ENCODE measurements at regions not wholly inside any gene's neighbourhood (a gene's known extent, or its start where the extent isn't known, plus 50 kb on each side); places are given as distances from the start of the nearest gene placed in this dataset.

DNA sequence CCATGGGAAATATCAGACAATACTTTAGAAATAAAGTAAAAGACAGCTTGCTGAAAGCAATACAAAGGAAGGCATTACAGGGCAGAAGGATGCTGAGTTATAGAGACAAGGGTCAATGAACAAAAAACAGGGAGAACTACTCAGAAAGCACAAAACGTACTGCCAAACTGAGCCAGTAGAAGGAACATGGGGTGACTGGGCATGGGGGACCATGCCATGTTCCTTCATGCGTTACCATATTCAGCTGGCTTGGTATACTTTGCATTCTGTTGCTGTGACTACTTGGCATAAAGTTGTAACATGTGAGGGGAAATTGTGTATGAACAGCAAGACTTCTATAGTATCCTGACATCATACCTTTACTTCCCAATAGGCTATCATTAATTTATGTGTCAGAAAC lies 358.6 kb upstream of the LYPLAL1 start:
- ATAC-seq (no peak), DNase-seq (ENCODE audit: low read depth in 1 of 2, low spot score in 1 of 2) (no peak), FAIRE-seq (no peak)
- H3K9me3 ChIP-seq: no peaks in the 10 kb centered on the region
- no peak overlapping the region for H3K27ac ChIP-seq
- TF ChIP-seq KDM1A (IDR thresholded peaks at IDR 0.05; ENCODE audit: low read depth): no peak
- no peak for TF ChIP-seq NR3C1 (IDR thresholded peaks at IDR 0.05)
- no peak for TF ChIP-seq ZNF302 (CRISPR knock-in tag; IDR thresholded peaks at IDR 0.05)
- no peak for TF ChIP-seq TFCP2L1 (CRISPR knock-in tag; IDR thresholded peaks at IDR 0.05)
- TF ChIP-seq FOXS1 (CRISPR knock-in tag; IDR thresholded peaks at IDR 0.05): no peak
- TF ChIP-seq MAFK (IDR thresholded peaks at IDR 0.05; ENCODE audit: partially characterized antibody): no peak
- TF ChIP-seq, protein P1, sequence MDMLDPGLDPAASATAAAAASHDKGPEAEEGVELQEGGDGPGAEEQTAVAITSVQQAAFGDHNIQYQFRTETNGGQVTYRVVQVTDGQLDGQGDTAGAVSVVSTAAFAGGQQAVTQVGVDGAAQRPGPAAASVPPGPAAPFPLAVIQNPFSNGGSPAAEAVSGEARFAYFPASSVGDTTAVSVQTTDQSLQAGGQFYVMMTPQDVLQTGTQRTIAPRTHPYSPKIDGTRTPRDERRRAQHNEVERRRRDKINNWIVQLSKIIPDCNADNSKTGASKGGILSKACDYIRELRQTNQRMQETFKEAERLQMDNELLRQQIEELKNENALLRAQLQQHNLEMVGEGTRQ (IDR thresholded peaks at IDR 0.05): no peak
- TF ChIP-seq ZC3H11A (IDR thresholded peaks at IDR 0.05): no peak
- H3K4me2 ChIP-seq: no peak overlapping the region
- ChIA-PET POLR2A (no interaction called here), CTCF (interaction anchor here (0.6 kb wide), 1 partner anchor 478 kb away, joined by 3 read pairs; no protein-coding TSS in a partner anchor)
- no peak overlapping the region for H3K4me3 ChIP-seq
- 74% methylated on average over 2 of the region's 2 CpGs for WGBS (ENCODE audit: missing lambda C conversion rate)
- peaks cover 11% of the 10 kb centered on the region; the same call in 1 of the 3 replicates for H3K4me1 ChIP-seq

- CTCF ChIA-PET: no interaction called here
- no peak overlapping the region for H3K4me2 ChIP-seq
- no peak for TF ChIP-seq EP300 (IDR thresholded peaks at IDR 0.05)
- no peak for TF ChIP-seq KDM1A (IDR thresholded peaks at IDR 0.05; ENCODE audit: low read depth)
- no peak for TF ChIP-seq POLR2A (IDR thresholded peaks at IDR 0.05; ENCODE audit: low read length)
- 85% methylated on average over 4 of the region's 4 CpGs for WGBS (ENCODE audit: missing lambda C conversion rate)
- DNase-seq (ENCODE audit: low read depth in 1 of 2, low spot score in 1 of 2) (no peak), FAIRE-seq (no peak), ATAC-seq (no peak)
- H3K27ac ChIP-seq: peak overlapping the region; percentile 12 to 71; a peak in 4 of 6 replicates
- H3K4me1 ChIP-seq: peaks cover 10% of the 10 kb centered on the region; the same call in 1 of the 3 replicates
- no peak overlapping the region for H3K4me3 ChIP-seq
- H3K9me3 ChIP-seq: no peaks in the 10 kb centered on the region
- POLR2A ChIA-PET: no interaction called here
These were observed 356.6 kb upstream of the LYPLAL1 start for GRCh38 chr1:218817071-218817470.

DNA sequence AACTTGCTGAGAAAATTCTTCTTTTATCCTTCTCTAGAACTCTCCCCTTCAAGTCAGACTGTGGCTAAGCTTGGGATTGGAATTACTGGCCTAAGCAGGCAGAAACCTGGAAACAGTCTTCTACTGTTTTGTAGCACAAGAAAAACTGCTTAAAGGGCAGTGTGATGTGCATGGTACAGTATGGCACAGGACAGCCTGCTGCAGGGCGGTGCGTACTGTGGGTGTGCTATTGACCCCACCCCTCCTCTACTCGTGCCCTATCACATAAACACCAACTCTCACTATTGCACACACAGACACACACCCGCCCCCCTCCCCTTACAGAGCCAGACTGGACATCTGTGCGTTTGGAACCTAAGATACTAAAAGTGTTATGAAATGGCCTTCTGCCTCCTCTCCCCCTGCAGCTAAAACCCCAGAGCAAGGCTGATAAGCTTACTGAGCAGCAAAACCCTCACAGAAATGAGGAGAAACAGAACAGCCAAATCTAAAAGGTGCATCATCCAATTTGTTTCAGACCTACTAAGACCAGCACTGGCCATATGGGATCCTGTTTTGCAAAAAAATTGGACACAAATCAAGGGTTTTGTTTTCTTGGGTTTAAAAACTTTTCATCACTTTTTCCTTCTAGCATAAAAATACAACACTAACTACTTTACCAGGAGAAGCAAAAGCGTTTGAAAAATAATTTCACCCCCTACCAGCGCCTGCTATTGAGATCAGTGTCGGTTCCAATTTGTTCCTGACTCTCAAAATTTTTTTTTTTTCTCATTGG lies 355.8 kb upstream of the LYPLAL1 start:
- no peak for TF ChIP-seq GATA3 (IDR thresholded peaks at IDR 0.05; ENCODE audit: borderline replicate concordance)
- DNase-seq (ENCODE audit: low read depth in 1 of 2, low spot score in 1 of 2) (no peak), ATAC-seq (peak in 1 of 2 experiments; percentile 59; a peak in 3 of 6 replicates), FAIRE-seq (no peak)
- Histone ChIP-seq H3K4me3 (no peak overlapping the region), H3K4me1 (peaks cover 14% of the 10 kb centered on the region), H3K4me2 (no peak overlapping the region), H3K27ac (peak overlapping the region; percentile 12 to 71; a peak in 4 of 6 replicates), H3K9me3 (no peaks in the 10 kb centered on the region)
- CTCF ChIA-PET: interaction anchor here (0.6 kb wide), 1 partner anchor 15 kb away, joined by 3 read pairs; no protein-coding TSS in a partner anchor
- 77% methylated on average over 8 of the region's 8 CpGs for WGBS (ENCODE audit: missing lambda C conversion rate)
- POLR2A ChIA-PET: no interaction called here

- WGBS (ENCODE audit: missing lambda C conversion rate): 31% methylated on average over 4 of the region's 4 CpGs
- H3K27ac ChIP-seq: peak overlapping the region; percentile 74 to 83
- H3K4me2 ChIP-seq: peak overlapping the region; percentile 34
- TF ChIP-seq, protein P1 (IDR thresholded peaks at IDR 0.05): no peak
- no peak for TF ChIP-seq SREBF2 (IDR thresholded peaks at IDR 0.05)
- TF ChIP-seq RNF2 (IDR thresholded peaks at IDR 0.05; ENCODE audit: borderline replicate concordance, low read depth): no peak
- TF ChIP-seq NR3C1 (IDR thresholded peaks at IDR 0.05): no peak
- TF ChIP-seq NFE2L2 (conservative IDR thresholded peaks at IDR 0.05; ENCODE audit: low read length): no peak
- no peak for TF ChIP-seq HDAC2 (IDR thresholded peaks at IDR 0.05)
- TF ChIP-seq FOSL2 (IDR thresholded peaks at IDR 0.05): peak; percentile 65
- peak; percentile 66; the same call in 1 of the 2 replicates for TF ChIP-seq FOSL2 (CRISPR knock-in tag; IDR thresholded peaks at IDR 0.05)
- TF ChIP-seq EHMT2 (IDR thresholded peaks at IDR 0.05; ENCODE audit: low read depth): no peak
- peak in 1 of 2 experiments; percentile 60; a peak in 3 of 5 replicates for TF ChIP-seq RAD21 (conservative IDR thresholded peaks at IDR 0.05 in 1 of 2, IDR thresholded peaks at IDR 0.05 in 1 of 2)
- TF ChIP-seq ESRRA (IDR thresholded peaks at IDR 0.05; ENCODE audit: borderline replicate concordance, low read length): no peak
- peak; percentile 32 to 53; a peak in 3 of 5 replicates for TF ChIP-seq JUN (IDR thresholded peaks at IDR 0.05)
- TF ChIP-seq HOXB13 (CRISPR knock-in tag; IDR thresholded peaks at IDR 0.05; ENCODE audit: low read depth): no peak
- TF ChIP-seq, protein P2, sequence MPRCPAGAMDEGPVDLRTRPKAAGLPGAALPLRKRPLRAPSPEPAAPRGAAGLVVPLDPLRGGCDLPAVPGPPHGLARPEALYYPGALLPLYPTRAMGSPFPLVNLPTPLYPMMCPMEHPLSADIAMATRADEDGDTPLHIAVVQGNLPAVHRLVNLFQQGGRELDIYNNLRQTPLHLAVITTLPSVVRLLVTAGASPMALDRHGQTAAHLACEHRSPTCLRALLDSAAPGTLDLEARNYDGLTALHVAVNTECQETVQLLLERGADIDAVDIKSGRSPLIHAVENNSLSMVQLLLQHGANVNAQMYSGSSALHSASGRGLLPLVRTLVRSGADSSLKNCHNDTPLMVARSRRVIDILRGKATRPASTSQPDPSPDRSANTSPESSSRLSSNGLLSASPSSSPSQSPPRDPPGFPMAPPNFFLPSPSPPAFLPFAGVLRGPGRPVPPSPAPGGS (IDR thresholded peaks at IDR 0.05): peak; percentile 70; the same call in 2 of the 3 replicates
- TF ChIP-seq EP300 (IDR thresholded peaks at IDR 0.05): peak; percentile 56 to 79; a peak in 4 of 5 replicates
- TF ChIP-seq RCOR1 (IDR thresholded peaks at IDR 0.05; ENCODE audit: low read depth, low read length): no peak
- TF ChIP-seq MAFK (IDR thresholded peaks at IDR 0.05; ENCODE audit: partially characterized antibody): no peak
- TF ChIP-seq GATA3 (IDR thresholded peaks at IDR 0.05; ENCODE audit: borderline replicate concordance): peak; percentile 68; the same call in 1 of the 2 replicates
- TF ChIP-seq CBX2 (IDR thresholded peaks at IDR 0.05; ENCODE audit: borderline replicate concordance, low read depth): no peak
- no peak for TF ChIP-seq PHF8 (IDR thresholded peaks at IDR 0.05; ENCODE audit: borderline replicate concordance, low read depth)
- peak; percentile 83 for TF ChIP-seq JUNB (IDR thresholded peaks at IDR 0.05)
- peak; percentile 45 for TF ChIP-seq SMC3 (IDR thresholded peaks at IDR 0.05)
These were observed 350.3 kb upstream of the LYPLAL1 start for GRCh38 chr1:218823291-218823900.

More at GRCh38 chr1:218823291-218823900, 350.3 kb upstream of the LYPLAL1 start:
- H3K4me1 ChIP-seq: peaks cover 26% of the 10 kb centered on the region
- no peaks in the 10 kb centered on the region for H3K9me3 ChIP-seq
- ChIA-PET CTCF (interaction anchor here (0.8 kb wide), 1 partner anchor 11 kb away, joined by 3 read pairs; no protein-coding TSS in a partner anchor), POLR2A (interaction anchor here (1.0 to 1.3 kb wide), 3 partner anchors 42 to 487 kb away, joined by 4 to 5 read pairs (median 5); partner anchors contain the start of gene TGFB2)
- peak; percentile 86 to 91 for ATAC-seq
- DNase-seq (ENCODE audit: low read depth in 1 of 2, low spot score in 1 of 2): peak in 1 of 2 experiments; percentile 65
- no peak overlapping the region for H3K4me3 ChIP-seq
- FAIRE-seq: peak; percentile 28
